IPS-18a (cell line): ENCODE measurements at regions not wholly inside any gene's neighbourhood (a gene's known extent, or its start where the extent isn't known, plus 50 kb on each side); places are given as distances from the start of the nearest gene placed in this dataset.

ENCODE experiments used
- H3K27ac ChIP-seq: one replicate; pipeline ENCODE4 v1.5.1; 2013; ENCODE audit warnings: low read length
- H3K27me3 ChIP-seq: one replicate; pipeline ENCODE4 v1.6.1; 2013; ENCODE audit warnings: mild to moderate bottlenecking, low read length; ENCODE audit not compliant: control insufficient read depth, insufficient read depth
- H3K36me3 ChIP-seq: one replicate; pipeline ENCODE4 v1.6.1; 2013; ENCODE audit warnings: low read depth, low read length; ENCODE audit not compliant: control insufficient read depth
- H3K4me1 ChIP-seq: one replicate; pipeline ENCODE4 v1.6.1; 2013; ENCODE audit warnings: low read depth, low read length; ENCODE audit not compliant: control insufficient read depth
- H3K4me3 ChIP-seq: one replicate; pipeline ENCODE4 v1.5.1; 2013; ENCODE audit warnings: low read length
- H3K9ac ChIP-seq: one replicate; pipeline ENCODE4 v1.6.1; 2013; ENCODE audit warnings: mild to moderate bottlenecking, low read length, moderate library complexity
- H3K9me3 ChIP-seq: one replicate; pipeline ENCODE4 v1.6.1; 2013; ENCODE audit warnings: low read depth, low read length; ENCODE audit not compliant: control insufficient read depth

- no peak overlapping the region for H3K27ac ChIP-seq
- H3K9me3 ChIP-seq = no peaks in the 10 kb centered on the region
- no peak overlapping the region for H3K4me3 ChIP-seq
- no peak overlapping the region for H3K9ac ChIP-seq
- no peaks in the 10 kb centered on the region for H3K4me1 ChIP-seq
- no peaks in the 10 kb centered on the region for H3K27me3 ChIP-seq
- H3K36me3 ChIP-seq = no peaks in the 10 kb centered on the region
These were observed 108.2 kb upstream of the CWC22 start for GRCh38 chr2:180115269-180115668.

GRCh38 chr2:180111901-180112300, 104.8 kb upstream of the CWC22 start:
- H3K9ac ChIP-seq = no peak overlapping the region
- no peaks in the 10 kb centered on the region for H3K27me3 ChIP-seq
- H3K27ac ChIP-seq = no peak overlapping the region
- no peaks in the 10 kb centered on the region for H3K4me1 ChIP-seq
- no peaks in the 10 kb centered on the region for H3K9me3 ChIP-seq
- H3K4me3 ChIP-seq = no peak overlapping the region
- no peaks in the 10 kb centered on the region for H3K36me3 ChIP-seq

GRCh38 chr2:180110469-180110868, 103.4 kb upstream of the CWC22 start:
- Histone ChIP-seq H3K36me3 (no peaks in the 10 kb centered on the region), H3K27ac (no peak overlapping the region), H3K27me3 (no peaks in the 10 kb centered on the region), H3K9ac (no peak overlapping the region), H3K4me3 (no peak overlapping the region), H3K4me1 (no peaks in the 10 kb centered on the region), H3K9me3 (no peaks in the 10 kb centered on the region)

- no peaks in the 10 kb centered on the region for H3K9me3 ChIP-seq
- no peak overlapping the region for H3K4me3 ChIP-seq
- H3K4me1 ChIP-seq = no peaks in the 10 kb centered on the region
- no peaks in the 10 kb centered on the region for H3K36me3 ChIP-seq
- no peak overlapping the region for H3K9ac ChIP-seq
- no peaks in the 10 kb centered on the region for H3K27me3 ChIP-seq
- no peak overlapping the region for H3K27ac ChIP-seq
These were observed 94.7 kb upstream of the CWC22 start for GRCh38 chr2:180101846-180102245.

GRCh38 chr2:180099308-180099707, 92.2 kb upstream of the CWC22 start:
- H3K9ac ChIP-seq = no peak overlapping the region
- no peaks in the 10 kb centered on the region for H3K36me3 ChIP-seq
- no peaks in the 10 kb centered on the region for H3K4me1 ChIP-seq
- no peak overlapping the region for H3K27ac ChIP-seq
- no peak overlapping the region for H3K4me3 ChIP-seq
- no peaks in the 10 kb centered on the region for H3K9me3 ChIP-seq
- no peaks in the 10 kb centered on the region for H3K27me3 ChIP-seq

- Histone ChIP-seq H3K4me3 (no peak overlapping the region), H3K36me3 (no peaks in the 10 kb centered on the region), H3K27ac (no peak overlapping the region), H3K27me3 (no peaks in the 10 kb centered on the region), H3K9ac (no peak overlapping the region), H3K9me3 (peaks cover 13% of the 10 kb centered on the region), H3K4me1 (no peaks in the 10 kb centered on the region)
These were observed 78.0 kb upstream of the CWC22 start for GRCh38 chr2:180085144-180085543.

- Histone ChIP-seq H3K9me3 (peaks cover 10% of the 10 kb centered on the region), H3K27me3 (no peaks in the 10 kb centered on the region), H3K4me1 (peaks cover 5% of the 10 kb centered on the region), H3K9ac (no peak overlapping the region), H3K27ac (no peak overlapping the region), H3K36me3 (no peaks in the 10 kb centered on the region), H3K4me3 (no peak overlapping the region)
These were observed 70.3 kb upstream of the CWC22 start for GRCh38 chr2:180077295-180077906.

- Histone ChIP-seq H3K36me3 (no peaks in the 10 kb centered on the region), H3K4me3 (no peak overlapping the region), H3K4me1 (peaks cover 20% of the 10 kb centered on the region), H3K27me3 (no peaks in the 10 kb centered on the region), H3K9ac (no peak overlapping the region), H3K9me3 (peaks cover 3% of the 10 kb centered on the region), H3K27ac (no peak overlapping the region)
These were observed 68.8 kb upstream of the CWC22 start for GRCh38 chr2:180075870-180076269.

- Histone ChIP-seq H3K36me3 (no peaks in the 10 kb centered on the region), H3K4me3 (peak overlapping the region; percentile 30), H3K27me3 (no peaks in the 10 kb centered on the region), H3K9ac (no peak overlapping the region), H3K9me3 (peaks cover 23% of the 10 kb centered on the region), H3K27ac (no peak overlapping the region), H3K4me1 (peaks cover 20% of the 10 kb centered on the region)
These were observed 64.7 kb upstream of the CWC22 start for GRCh38 chr2:180071797-180072196.

GRCh38 chr2:180063494-180064092, 56.5 kb upstream of the CWC22 start:
- no peak overlapping the region for H3K4me3 ChIP-seq
- no peak overlapping the region for H3K27ac ChIP-seq
- no peak overlapping the region for H3K9ac ChIP-seq
- peaks cover under 1% of the 10 kb centered on the region for H3K9me3 ChIP-seq
- H3K4me1 ChIP-seq = peaks cover 5% of the 10 kb centered on the region
- H3K27me3 ChIP-seq = no peaks in the 10 kb centered on the region
- no peaks in the 10 kb centered on the region for H3K36me3 ChIP-seq

- H3K9ac ChIP-seq = no peak overlapping the region
- H3K4me3 ChIP-seq = no peak overlapping the region
- no peaks in the 10 kb centered on the region for H3K36me3 ChIP-seq
- H3K27ac ChIP-seq = no peak overlapping the region
- H3K27me3 ChIP-seq = no peaks in the 10 kb centered on the region
- H3K9me3 ChIP-seq = no peaks in the 10 kb centered on the region
- H3K4me1 ChIP-seq = peaks cover 19% of the 10 kb centered on the region
These were observed 55.1 kb upstream of the CWC22 start for GRCh38 chr2:180062178-180062577.

- Histone ChIP-seq H3K9me3 (no peaks in the 10 kb centered on the region), H3K27me3 (no peaks in the 10 kb centered on the region), H3K9ac (no peak overlapping the region), H3K27ac (no peak overlapping the region), H3K4me1 (peaks cover 22% of the 10 kb centered on the region), H3K4me3 (no peak overlapping the region), H3K36me3 (no peaks in the 10 kb centered on the region)
These were observed 54.4 kb upstream of the CWC22 start for GRCh38 chr2:180061546-180061945.
